Activated naive CD4-positive, alpha-beta T cell treated with anti-CD3 and anti-CD28 coated beads for 36 hours (primary cell): ENCODE measurements at regions not wholly inside any gene's neighbourhood (a gene's known extent, or its start where the extent isn't known, plus 50 kb on each side); places are given as distances from the start of the nearest gene placed in this dataset.

ENCODE experiments used
- CTCF ChIA-PET: fragments of 350-600 bp; sonication (Branson Sonifier 250); formaldehyde crosslinking; loops from one replicate; lab custom pipeline; 2021; ENCODE audit warnings: antibody characterized with exemption; lab: Charles Lee
- DNase-seq: peaks from one replicate; pipeline ENCODE4 v3.0.0-alpha.2; 2020
- H3K27ac Mint-ChIP-seq: one replicate; pipeline ENCODE4 v1.8.0; 2021; ENCODE audit warnings: mild to moderate bottlenecking, mixed read lengths
- H3K27me3 Mint-ChIP-seq: one replicate; pipeline ENCODE4 v1.8.0; 2021; ENCODE audit warnings: low read depth, mixed read lengths
- H3K36me3 Mint-ChIP-seq: one replicate; pipeline ENCODE4 v1.8.0; 2021; ENCODE audit warnings: low read depth, mixed read lengths
- H3K4me1 Mint-ChIP-seq: one replicate; pipeline ENCODE4 v1.8.0; 2021; ENCODE audit warnings: low read depth, mixed read lengths
- H3K4me3 Mint-ChIP-seq: one replicate; pipeline ENCODE4 v1.8.0; 2021; ENCODE audit warnings: mild to moderate bottlenecking, moderate library complexity, mixed read lengths
- H3K9me3 Mint-ChIP-seq: one replicate; pipeline ENCODE4 v1.8.0; 2021; ENCODE audit warnings: mixed read lengths
- intact Hi-C: fragments of 100-400 bp; cut with micrococcal nuclease; formaldehyde crosslinking; loops from one replicate; pipeline ENCODE4 v1.15.1; 2023

GRCh38 chr1:57798543-57798942 lies 374.7 kb upstream of the DAB1 start:
- DNase-seq = no peak
- Mint-ChIP-seq H3K27ac (no peak overlapping the region), H3K4me1 (no peaks in the 10 kb centered on the region), H3K27me3 (peaks cover 12% of the 10 kb centered on the region), H3K9me3 (peaks cover 4% of the 10 kb centered on the region), H3K36me3 (no peaks in the 10 kb centered on the region), H3K4me3 (no peak overlapping the region)
- intact Hi-C loops = no loop called here
- CTCF ChIA-PET = interaction anchor here (0.8 kb wide), 1 partner anchor 356 kb away, joined by 3 read pairs; no protein-coding TSS in a partner anchor

DNA sequence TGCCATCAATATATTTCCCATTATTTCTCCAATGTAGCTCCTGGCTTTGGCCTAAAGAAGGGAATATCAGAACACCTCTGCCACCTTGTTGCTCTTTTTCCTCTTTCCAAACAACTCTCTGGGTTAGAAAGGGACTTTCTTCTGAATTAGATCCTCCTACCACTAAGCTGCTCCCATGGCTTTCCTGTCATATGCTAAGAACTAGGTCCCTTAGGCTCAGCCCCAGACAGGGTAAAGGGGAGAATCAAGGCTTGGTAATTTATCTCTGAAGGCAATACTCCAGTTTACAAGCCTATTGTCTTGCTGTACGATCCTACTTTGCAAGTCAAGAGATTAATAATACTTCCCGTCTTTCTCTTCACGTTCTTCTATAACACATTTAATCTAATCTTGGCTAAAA lies 373.2 kb upstream of the DAB1 start:
- Mint-ChIP-seq H3K27me3 (peaks cover 12% of the 10 kb centered on the region), H3K4me1 (no peaks in the 10 kb centered on the region), H3K4me3 (no peak overlapping the region), H3K9me3 (peaks cover under 1% of the 10 kb centered on the region), H3K27ac (no peak overlapping the region), H3K36me3 (no peaks in the 10 kb centered on the region)
- intact Hi-C loops = no loop called here
- DNase-seq = no peak
- CTCF ChIA-PET = no interaction called here

- Mint-ChIP-seq H3K27ac (no peak overlapping the region), H3K4me3 (no peak overlapping the region), H3K4me1 (no peaks in the 10 kb centered on the region), H3K27me3 (peaks cover 12% of the 10 kb centered on the region), H3K9me3 (no peaks in the 10 kb centered on the region), H3K36me3 (no peaks in the 10 kb centered on the region)
- intact Hi-C loops = no loop called here
- CTCF ChIA-PET = no interaction called here
- DNase-seq = no peak
These were observed 372.8 kb upstream of the DAB1 start for GRCh38 chr1:57796616-57797015.

- Mint-ChIP-seq H3K4me1 (no peaks in the 10 kb centered on the region), H3K4me3 (no peak overlapping the region), H3K9me3 (no peaks in the 10 kb centered on the region), H3K27me3 (peaks cover 12% of the 10 kb centered on the region), H3K36me3 (no peaks in the 10 kb centered on the region), H3K27ac (no peak overlapping the region)
- CTCF ChIA-PET = no interaction called here
- no peak for DNase-seq
- intact Hi-C loops = no loop called here
These were observed 372.0 kb upstream of the DAB1 start for GRCh38 chr1:57795886-57796285.

GRCh38 chr1:57794078-57794477 lies 370.2 kb upstream of the DAB1 start:
- CTCF ChIA-PET = no interaction called here

GRCh38 chr1:57791497-57791896 lies 367.6 kb upstream of the DAB1 start:
- intact Hi-C loops = no loop called here
- Mint-ChIP-seq H3K27me3 (peaks cover under 1% of the 10 kb centered on the region), H3K4me3 (no peak overlapping the region), H3K27ac (no peak overlapping the region), H3K9me3 (no peaks in the 10 kb centered on the region), H3K4me1 (no peaks in the 10 kb centered on the region), H3K36me3 (no peaks in the 10 kb centered on the region)
- no peak for DNase-seq
- CTCF ChIA-PET = no interaction called here

More at GRCh38 chr1:57794078-57794477, 370.2 kb upstream of the DAB1 start:
- intact Hi-C loops = no loop called here
- no peak for DNase-seq
- H3K4me1 Mint-ChIP-seq = no peaks in the 10 kb centered on the region
- no peak overlapping the region for H3K27ac Mint-ChIP-seq
- peaks cover 12% of the 10 kb centered on the region for H3K27me3 Mint-ChIP-seq
- no peaks in the 10 kb centered on the region for H3K36me3 Mint-ChIP-seq
- H3K9me3 Mint-ChIP-seq = no peaks in the 10 kb centered on the region
- H3K4me3 Mint-ChIP-seq = no peak overlapping the region

GRCh38 chr1:57789936-57790335 lies 366.1 kb upstream of the DAB1 start:
- CTCF ChIA-PET = no interaction called here

DNA sequence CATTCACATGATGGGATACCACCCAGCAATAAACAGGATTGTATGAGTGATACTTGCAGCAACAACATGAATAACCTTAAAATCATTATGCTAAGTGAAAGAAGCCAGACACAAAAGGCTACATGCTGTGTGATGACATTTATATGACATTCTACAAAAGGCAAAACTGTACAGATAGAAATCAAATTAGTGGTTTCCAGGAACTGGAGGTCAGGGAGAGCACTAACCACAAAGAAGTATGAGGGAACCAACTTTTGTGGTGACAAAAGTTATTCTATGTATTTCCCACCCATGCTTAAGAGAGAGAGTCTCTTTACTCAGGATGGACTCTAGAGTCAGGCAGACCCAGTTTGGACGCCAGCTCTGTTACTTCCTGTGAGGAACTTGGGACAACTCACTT lies 364.5 kb upstream of the DAB1 start:
- no peak for DNase-seq
- intact Hi-C loops = no loop called here
- Mint-ChIP-seq H3K4me3 (no peak overlapping the region), H3K36me3 (no peaks in the 10 kb centered on the region), H3K9me3 (no peaks in the 10 kb centered on the region), H3K27ac (no peak overlapping the region), H3K4me1 (no peaks in the 10 kb centered on the region), H3K27me3 (no peaks in the 10 kb centered on the region)
- CTCF ChIA-PET = interaction anchor here (0.6 kb wide), 1 partner anchor 20 kb away, joined by 4 read pairs; no protein-coding TSS in a partner anchor

More at GRCh38 chr1:57789936-57790335, 366.1 kb upstream of the DAB1 start:
- Mint-ChIP-seq H3K9me3 (no peaks in the 10 kb centered on the region), H3K27me3 (no peaks in the 10 kb centered on the region), H3K27ac (no peak overlapping the region), H3K36me3 (no peaks in the 10 kb centered on the region), H3K4me1 (no peaks in the 10 kb centered on the region), H3K4me3 (no peak overlapping the region)
- no peak for DNase-seq
- intact Hi-C loops = no loop called here

DNA sequence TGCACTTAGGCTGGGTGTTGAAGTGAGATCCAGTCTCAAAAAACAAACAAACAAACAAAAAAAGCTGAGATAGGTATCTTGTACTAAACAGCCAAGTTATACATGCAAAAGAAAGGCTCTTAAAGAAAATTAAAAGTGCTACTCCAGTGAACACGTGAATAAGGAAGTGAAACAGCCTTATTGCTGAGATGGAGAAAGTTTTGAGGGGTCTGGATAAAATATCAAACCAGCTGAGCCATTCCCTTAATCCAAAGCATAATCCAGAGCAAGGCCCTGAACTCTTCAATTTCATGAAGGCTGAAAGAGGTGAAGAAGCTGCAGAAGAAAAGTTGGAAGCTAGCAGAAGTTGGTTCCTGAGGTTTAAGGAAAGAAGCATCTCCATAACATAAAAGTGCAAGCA lies 360.5 kb upstream of the DAB1 start:
- Mint-ChIP-seq H3K36me3 (no peaks in the 10 kb centered on the region), H3K4me3 (no peak overlapping the region), H3K9me3 (no peaks in the 10 kb centered on the region), H3K27ac (no peak overlapping the region), H3K27me3 (peaks cover 4% of the 10 kb centered on the region), H3K4me1 (no peaks in the 10 kb centered on the region)
- intact Hi-C loops = no loop called here
- DNase-seq = no peak
- CTCF ChIA-PET = interaction anchor here (0.8 kb wide), 1 partner anchor 20 kb away, joined by 3 read pairs; no protein-coding TSS in a partner anchor

DNA sequence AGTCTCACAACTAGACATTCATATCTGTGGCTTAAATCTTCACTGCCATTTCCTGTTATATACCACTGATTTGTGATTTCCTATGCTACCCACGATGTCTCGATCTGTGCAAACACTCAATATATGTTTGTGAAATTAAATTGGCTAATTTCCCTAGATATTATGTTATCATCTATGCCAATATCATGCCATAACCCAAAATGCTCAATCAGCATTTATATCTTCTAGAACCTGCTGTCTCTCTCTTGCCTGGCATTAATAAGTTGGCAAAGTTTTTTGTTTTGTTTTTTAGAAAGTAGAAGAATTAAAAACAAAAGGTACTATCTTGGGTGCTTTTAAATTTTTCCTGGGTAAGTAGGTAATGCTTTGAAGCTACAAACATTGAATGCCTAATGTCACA lies 358.5 kb upstream of the DAB1 start:
- intact Hi-C loops = no loop called here
- H3K9me3 Mint-ChIP-seq = no peaks in the 10 kb centered on the region
- DNase-seq = no peak
- H3K4me1 Mint-ChIP-seq = no peaks in the 10 kb centered on the region
- no peaks in the 10 kb centered on the region for H3K36me3 Mint-ChIP-seq
- peaks cover 4% of the 10 kb centered on the region for H3K27me3 Mint-ChIP-seq
- CTCF ChIA-PET = no interaction called here
- H3K27ac Mint-ChIP-seq = no peak overlapping the region
- H3K4me3 Mint-ChIP-seq = no peak overlapping the region

DNA sequence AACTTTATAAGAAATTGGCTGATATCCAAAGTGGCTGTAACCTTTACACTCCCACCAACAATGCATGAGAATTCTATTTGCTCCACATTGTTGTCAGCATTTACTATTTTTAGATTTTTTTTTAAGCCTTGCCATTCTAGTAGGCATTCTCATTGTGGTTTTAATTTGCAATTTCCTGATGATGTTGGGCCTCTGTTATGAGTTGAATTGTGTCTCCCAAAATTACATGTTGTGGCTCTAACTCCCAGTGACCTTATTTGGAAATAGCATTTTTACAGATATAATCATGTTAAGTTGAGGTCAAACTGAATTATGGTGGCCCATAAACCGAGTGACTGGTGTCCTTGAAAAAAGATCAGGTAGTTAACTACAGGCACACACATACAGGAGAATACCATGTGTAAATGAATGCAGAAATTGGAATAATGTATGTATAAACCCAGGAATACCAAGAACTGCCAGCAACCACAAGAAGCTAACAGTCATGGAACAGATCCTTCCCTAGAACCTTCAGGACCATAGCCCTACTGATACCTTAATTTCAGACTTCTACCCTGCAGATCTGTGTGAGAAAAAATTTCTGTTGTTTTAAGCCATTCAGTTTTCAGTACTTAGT lies 348.8 kb upstream of the DAB1 start:
- no peak overlapping the region for H3K27ac Mint-ChIP-seq

GRCh38 chr1:57770772-57771171 lies 346.9 kb upstream of the DAB1 start:
- Mint-ChIP-seq H3K9me3 (no peaks in the 10 kb centered on the region), H3K4me3 (no peak overlapping the region), H3K4me1 (no peaks in the 10 kb centered on the region), H3K27me3 (peaks cover 8% of the 10 kb centered on the region), H3K27ac (no peak overlapping the region), H3K36me3 (no peaks in the 10 kb centered on the region)
- intact Hi-C loops = no loop called here
- CTCF ChIA-PET = interaction anchor here (0.8 to 1.2 kb wide), 3 partner anchors 16 to 939 kb away, joined by 3 to 4 read pairs (median 3); no protein-coding TSS in a partner anchor
- no peak for DNase-seq

More for the DNA sequence above, 348.8 kb upstream of the DAB1 start:
- Mint-ChIP-seq H3K9me3 (no peaks in the 10 kb centered on the region), H3K36me3 (no peaks in the 10 kb centered on the region), H3K4me1 (no peaks in the 10 kb centered on the region), H3K4me3 (no peak overlapping the region), H3K27me3 (peaks cover 4% of the 10 kb centered on the region)
- intact Hi-C loops = no loop called here
- DNase-seq = no peak
- CTCF ChIA-PET = no interaction called here

- no peaks in the 10 kb centered on the region for H3K9me3 Mint-ChIP-seq
- peaks cover 8% of the 10 kb centered on the region for H3K27me3 Mint-ChIP-seq
- DNase-seq = no peak
- intact Hi-C loops = no loop called here
- no peak overlapping the region for H3K27ac Mint-ChIP-seq
- H3K4me3 Mint-ChIP-seq = no peak overlapping the region
- H3K4me1 Mint-ChIP-seq = no peaks in the 10 kb centered on the region
- CTCF ChIA-PET = interaction anchor here (0.6 to 1.2 kb wide), 4 partner anchors 15 to 1825 kb away, joined by 3 to 4 read pairs (median 4); no protein-coding TSS in a partner anchor
- no peaks in the 10 kb centered on the region for H3K36me3 Mint-ChIP-seq
These were observed 346.4 kb upstream of the DAB1 start for GRCh38 chr1:57770236-57770635.
